GM12878 (cell line): ENCODE measurements at regions not wholly inside any gene's neighbourhood (a gene's known extent, or its start where the extent isn't known, plus 50 kb on each side); places are given as distances from the start of the nearest gene placed in this dataset.

Experiments
- ATAC-seq: fragments of 200-7000 bp; cut with Tn5 transposase; 3 replicates; pipeline ENCODE4 v1.9.1; 2020; ENCODE audit warnings: mild to moderate bottlenecking, moderate library complexity
- BruUV-seq: library from RNA; stranded (reverse); fragments of 400-500 nt; replicated peaks from 2 replicates; lab custom pipeline; 2021; lab: Mats Ljungman, UMichigan
- CTCF ChIA-PET: fragments of 300-600 bp; sonication (Branson Sonifier 250); formaldehyde crosslinking; extraction: SDS; loops from one replicate; lab custom pipeline; 2021; ENCODE audit warnings: inconsistent platforms; lab: Yijun Ruan, JAX
- POLR2A ChIA-PET: fragments of 350-600 bp; formaldehyde crosslinking; extraction: SDS; loops from one replicate; lab custom pipeline; 2021; ENCODE audit warnings: inconsistent platforms; lab: Charles Lee
- RAD21 ChIA-PET: fragments of 300-600 bp; sonication (Branson Sonifier 250); formaldehyde crosslinking; loops from one replicate; lab custom pipeline; 2023; ENCODE audit warnings: antibody characterized with exemption; ENCODE audit not compliant: unreplicated experiment; lab: Charles Lee
- SMC1A ChIA-PET: fragments of 300-600 bp; sonication (Branson Sonifier 250); formaldehyde crosslinking; loops from one replicate; lab custom pipeline; 2023; ENCODE audit not compliant: unreplicated experiment, uncharacterized antibody; lab: Charles Lee
- DNase-seq: peaks from one replicate; pipeline ENCODE4 v3.0.0-alpha.2; 2011; ENCODE audit warnings: low read depth, low spot score
- FAIRE-seq: peaks from 3 replicates; lab custom pipeline; 2011; peaks lifted over from hg19 to GRCh38; lab: Jason Lieb, UNC
- H2AFZ ChIP-seq: 2 replicates; pipeline ENCODE4 v1.6.0; 2011; ENCODE audit warnings: low read depth, low read length, control low read depth; ENCODE audit not compliant: control insufficient read depth
- H3K27ac ChIP-seq: 2 replicates; pipeline ENCODE4 v1.5.1; 2011; ENCODE audit warnings: control low read depth; ENCODE audit not compliant: control insufficient read depth, insufficient read depth
- H3K27me3 ChIP-seq, 2 experiments: replicated peaks in 1 of 2; 2 replicates each; pipeline versions ENCODE4 v1.6.0 to v1.6.1; 2011; ENCODE audit warnings: low read length in 1 of 2; ENCODE audit not compliant: control insufficient read depth in 2 of 2, insufficient read depth in 2 of 2
- H3K36me3 ChIP-seq, 2 experiments: 2 replicates each; pipeline ENCODE4 v1.5.1; 2011; ENCODE audit warnings: low read length in 1 of 2; ENCODE audit not compliant: control insufficient read depth in 2 of 2, insufficient read depth in 2 of 2
- H3K4me1 ChIP-seq: 2 replicates; pipeline ENCODE4 v1.6.1; 2011; ENCODE audit warnings: mild to moderate bottlenecking, low read length, moderate library complexity, mixed read lengths; ENCODE audit not compliant: control insufficient read depth, insufficient read depth
- H3K4me2 ChIP-seq: 2 replicates; pipeline ENCODE4 v1.6.0; 2011; ENCODE audit warnings: control low read depth; ENCODE audit not compliant: control insufficient read depth, insufficient read depth
- H3K4me3 ChIP-seq: fragments of 200-600 bp; sonication (generic); 2 replicates; pipeline ENCODE4 v1.5.1; 2016
- H3K79me2 ChIP-seq: 2 replicates; pipeline ENCODE4 v1.6.0; 2011; ENCODE audit warnings: low read length; ENCODE audit not compliant: control insufficient read depth, insufficient read depth
- H3K9ac ChIP-seq: 2 replicates; pipeline ENCODE4 v1.8.0; 2011; ENCODE audit warnings: low read length, control low read depth, mixed read lengths; ENCODE audit not compliant: control insufficient read depth, insufficient read depth
- H3K9me3 ChIP-seq: replicated peaks from 3 replicates; pipeline ENCODE4 v1.5.1; 2011; ENCODE audit warnings: mild to moderate bottlenecking, low read length; ENCODE audit not compliant: control insufficient read depth, insufficient read depth
- H4K20me1 ChIP-seq: 2 replicates; pipeline ENCODE4 v1.6.0; 2011; ENCODE audit not compliant: control insufficient read depth, insufficient read depth
- CBX3 ChIP-seq: fragments of 200-600 bp; sonication (generic); IDR thresholded peaks from 2 replicates; pipeline ENCODE4 v1.6.1; 2016; ENCODE audit warnings: low read depth, borderline replicate concordance
- E2F8 ChIP-seq: fragments of 450-650 bp; IDR thresholded peaks from 2 replicates; pipeline ENCODE4 v1.6.1; 2018; ENCODE audit warnings: mild to moderate bottlenecking, low read depth, moderate library complexity; ENCODE audit not compliant: partially characterized antibody
- HCFC1 ChIP-seq: fragments of 150-350 bp; IDR thresholded peaks from 2 replicates; pipeline ENCODE4 v1.6.1; 2014; ENCODE audit warnings: low read length
- MAX ChIP-seq: IDR thresholded peaks from 2 replicates; pipeline ENCODE4 v1.6.1; 2012; ENCODE audit warnings: low read depth, low read length, improper control_type of control experiment
- MTA2 ChIP-seq: fragments of 450-650 bp; IDR thresholded peaks from 2 replicates; pipeline ENCODE4 v1.6.1; 2016; ENCODE audit warnings: low read depth, mild to moderate bottlenecking, moderate library complexity
- PAX8 ChIP-seq: fragments of 450-650 bp; IDR thresholded peaks from 2 replicates; pipeline ENCODE4 v1.6.1; 2017; ENCODE audit warnings: mild to moderate bottlenecking, moderate library complexity
- POLR2A ChIP-seq: IDR thresholded peaks from 2 replicates; pipeline ENCODE4 v1.6.1; 2011; ENCODE audit warnings: low read depth, mild to moderate bottlenecking, low read length
- SIX5 ChIP-seq: IDR thresholded peaks from 2 replicates; pipeline ENCODE4 v1.6.1; 2011; ENCODE audit warnings: mild to moderate bottlenecking, low read depth, low read length, moderate library complexity; ENCODE audit not compliant: severe bottlenecking
- SKIL ChIP-seq: fragments of 450-650 bp; IDR thresholded peaks from 2 replicates; pipeline ENCODE4 v1.6.1; 2017; ENCODE audit warnings: mild to moderate bottlenecking, low read depth, inconsistent platforms; ENCODE audit not compliant: poor library complexity, severe bottlenecking
- SP1 ChIP-seq: IDR thresholded peaks from one replicate; pipeline ENCODE4 v1.6.1; 2011; ENCODE audit warnings: low read depth, low read length
- TCF3 ChIP-seq: IDR thresholded peaks from 2 replicates; pipeline ENCODE4 v1.6.1; 2012; ENCODE audit warnings: low read depth, mild to moderate bottlenecking, low read length, borderline replicate concordance; ENCODE audit not compliant: insufficient read depth
- USF1 ChIP-seq: IDR thresholded peaks from 2 replicates; pipeline ENCODE4 v1.6.1; 2011; ENCODE audit warnings: borderline replicate concordance, low read depth, mild to moderate bottlenecking, moderate library complexity, mixed read lengths, low read length; ENCODE audit not compliant: insufficient read depth; ENCODE audit errors: extremely low read length
- ZBTB11 ChIP-seq: fragments of 450-650 bp; formaldehyde crosslinking; IDR thresholded peaks from 2 replicates; pipeline ENCODE4 v1.5.0; 2022; ENCODE audit warnings: mild to moderate bottlenecking, missing genetic modification characterization
- WGBS: methylation state at CpG from one replicate; pipeline ENCODE4 v1.1.6; 2016; ENCODE audit warnings: low lambda C conversion rate; ENCODE audit not compliant: insufficient replicate concordance, insufficient coverage; ENCODE audit errors: missing lambda C conversion rate; 5-methylcytosine and 5-hydroxymethylcytosine counted together
- in situ Hi-C: fragments of 300-500 bp; cut with MboI; formaldehyde crosslinking; loops from 9 replicates; pipeline ENCODE4 v1.14.3; 2018; ENCODE audit warnings: mixed read lengths
- intact Hi-C: fragments of 100-400 bp; cut with micrococcal nuclease; formaldehyde crosslinking; loops from one replicate; pipeline ENCODE4 v1.14.2; 2022; ENCODE audit not compliant: unreplicated experiment

GRCh38 chr3:81931265-81932251, 170.1 kb upstream of the GBE1 start:
- RAD21 ChIA-PET = no interaction called here
- H3K4me1 ChIP-seq = no peaks in the 10 kb centered on the region
- CTCF ChIA-PET = no interaction called here
- H3K9ac ChIP-seq = no peak overlapping the region
- H4K20me1 ChIP-seq = no peaks in the 10 kb centered on the region
- SMC1A ChIA-PET = interaction anchor here (0.5 to 1.2 kb wide), 3 partner anchors 33 to 268 kb away, joined by 3 read pairs; no protein-coding TSS in a partner anchor
- FAIRE-seq (no peak), DNase-seq (no peak), ATAC-seq (no peak)
- H3K27ac ChIP-seq = no peak overlapping the region
- no TSS peak for BruUV-seq
- WGBS = 38% methylated on average over 12 of the region's 12 CpGs
- no peaks in the 10 kb centered on the region for H3K36me3 ChIP-seq
- H3K9me3 ChIP-seq = no peaks in the 10 kb centered on the region
- in situ Hi-C loops = no loop called here
- H3K4me2 ChIP-seq = no peak overlapping the region
- no peak overlapping the region for H3K4me3 ChIP-seq
- no peaks in the 10 kb centered on the region for H3K79me2 ChIP-seq
- POLR2A ChIA-PET = no interaction called here
- H2AFZ ChIP-seq = no peak overlapping the region
- intact Hi-C loops = no loop called here
- H3K27me3 ChIP-seq = no peaks in the 10 kb centered on the region
- no peak for TF ChIP-seq E2F8
- no peak for TF ChIP-seq SKIL
- no peak for TF ChIP-seq USF1
- TF ChIP-seq SIX5 = no peak
- no peak for TF ChIP-seq PAX8
- no peak for TF ChIP-seq MAX
- no peak for TF ChIP-seq HCFC1
- TF ChIP-seq ZBTB11 (CRISPR knock-in tag) = no peak
- TF ChIP-seq SP1 = no peak
- no peak for TF ChIP-seq POLR2A
- no peak for TF ChIP-seq CBX3
- TF ChIP-seq MTA2 = no peak
- TF ChIP-seq TCF3 = no peak
